ENCODE measurements at regions not wholly inside any gene's neighbourhood (a gene's known extent, or its start where the extent isn't known, plus 50 kb on each side); places are given as distances from the start of the nearest gene placed in this dataset.

DNA sequence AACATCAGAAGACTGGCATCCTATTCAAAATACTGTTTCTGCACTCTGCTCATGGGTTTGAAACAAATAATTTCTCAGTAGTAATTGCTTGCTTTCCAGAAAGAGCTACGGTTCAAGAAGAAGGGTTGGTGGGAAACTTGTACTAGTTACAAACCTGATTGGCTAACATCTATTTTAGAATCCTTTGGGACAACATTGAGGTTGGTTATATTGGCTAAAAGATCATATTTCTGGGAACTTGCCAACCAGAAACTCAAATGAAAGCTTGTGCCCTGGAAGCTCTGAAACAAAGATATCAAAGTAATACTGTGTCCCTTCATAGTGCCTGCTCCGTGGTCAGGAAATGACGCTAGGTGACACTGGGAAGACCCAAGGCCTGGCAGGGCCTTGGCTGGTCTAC lies 141.7 kb downstream of the LACC1 start:
- Histone ChIP-seq H2BK15ac (ENCODE audit: low read depth, low read length) (no peak overlapping the region), H3K79me1 (ENCODE audit: insufficient read depth, low read depth, low read length, poor library complexity, severe bottlenecking) (no peaks in the 10 kb centered on the region), H3K18ac (ENCODE audit: insufficient read length, low read depth, low read length) (no peak overlapping the region), H3K4me2 (ENCODE audit: insufficient read depth, insufficient read length, low read length) (no peak overlapping the region), H4K91ac (ENCODE audit: insufficient read length, low read depth, low read length) (no peak overlapping the region), H2AK5ac (ENCODE audit: insufficient read length, low read length) (no peak overlapping the region), H3K14ac (ENCODE audit: insufficient read depth, low read length) (no peak overlapping the region), H3K56ac (ENCODE audit: insufficient read length, low read depth, low read length) (no peak overlapping the region), H3K9ac (ENCODE audit: extremely low read depth, insufficient read length, low read length) (no peak overlapping the region), H3K23ac (ENCODE audit: insufficient read length, low read depth, low read length) (no peak overlapping the region), H2BK5ac (ENCODE audit: insufficient read length, low read length) (no peak overlapping the region), H4K5ac (ENCODE audit: insufficient read length, low read depth, low read length) (no peak overlapping the region), H2AFZ (ENCODE audit: low read length) (no peak overlapping the region), H3K23me2 (ENCODE audit: insufficient read length, low read depth, low read length, poor library complexity, severe bottlenecking) (no peaks in the 10 kb centered on the region), H3K4ac (ENCODE audit: low read depth, low read length) (no peak overlapping the region), H3K4me1 (ENCODE audit: insufficient read depth, low read length) (no peaks in the 10 kb centered on the region), H2BK120ac (ENCODE audit: low read depth, low read length, poor library complexity, severe bottlenecking) (no peak overlapping the region), H3K27me3 (ENCODE audit: insufficient read depth, low read length) (no peaks in the 10 kb centered on the region), H2BK20ac (ENCODE audit: low read depth, low read length, poor library complexity, severe bottlenecking) (no peak overlapping the region), H2BK12ac (ENCODE audit: insufficient read length, low read depth, low read length) (no peak overlapping the region), H3K27ac (ENCODE audit: insufficient read length, low read depth, low read length) (no peak overlapping the region), H4K8ac (replicated peaks; ENCODE audit: insufficient read length, low read depth, low read length) (no peak overlapping the region), H3T11ph (ENCODE audit: low read length) (no peak overlapping the region), H4K20me1 (ENCODE audit: control insufficient read depth, insufficient read depth, insufficient read length) (no peaks in the 10 kb centered on the region), H3K79me2 (ENCODE audit: insufficient read depth, low read length) (no peaks in the 10 kb centered on the region), H3K9me3 (ENCODE audit: control insufficient read depth, low read depth, low read length) (no peaks in the 10 kb centered on the region)
- TF ChIP-seq, protein P1, sequence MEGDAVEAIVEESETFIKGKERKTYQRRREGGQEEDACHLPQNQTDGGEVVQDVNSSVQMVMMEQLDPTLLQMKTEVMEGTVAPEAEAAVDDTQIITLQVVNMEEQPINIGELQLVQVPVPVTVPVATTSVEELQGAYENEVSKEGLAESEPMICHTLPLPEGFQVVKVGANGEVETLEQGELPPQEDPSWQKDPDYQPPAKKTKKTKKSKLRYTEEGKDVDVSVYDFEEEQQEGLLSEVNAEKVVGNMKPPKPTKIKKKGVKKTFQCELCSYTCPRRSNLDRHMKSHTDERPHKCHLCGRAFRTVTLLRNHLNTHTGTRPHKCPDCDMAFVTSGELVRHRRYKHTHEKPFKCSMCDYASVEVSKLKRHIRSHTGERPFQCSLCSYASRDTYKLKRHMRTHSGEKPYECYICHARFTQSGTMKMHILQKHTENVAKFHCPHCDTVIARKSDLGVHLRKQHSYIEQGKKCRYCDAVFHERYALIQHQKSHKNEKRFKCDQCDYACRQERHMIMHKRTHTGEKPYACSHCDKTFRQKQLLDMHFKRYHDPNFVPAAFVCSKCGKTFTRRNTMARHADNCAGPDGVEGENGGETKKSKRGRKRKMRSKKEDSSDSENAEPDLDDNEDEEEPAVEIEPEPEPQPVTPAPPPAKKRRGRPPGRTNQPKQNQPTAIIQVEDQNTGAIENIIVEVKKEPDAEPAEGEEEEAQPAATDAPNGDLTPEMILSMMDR (conservative IDR thresholded peaks at IDR 0.05) = no peak
- no peak overlapping the region for H3K4me3 Mint-ChIP-seq
- no peaks in the 10 kb centered on the region; a peak in 1 of 7 replicates for H3K36me3 Mint-ChIP-seq (ENCODE audit: insufficient read depth in 1 of 3, low read depth in 3 of 3)
- no peaks in the 10 kb centered on the region for H3K27me3 Mint-ChIP-seq (ENCODE audit: low read depth)
- WGBS (ENCODE audit: extremely low coverage, insufficient read length, low lambda C conversion rate) = no CpG with 5 or more reads among the region's 3 CpGs
- no peak for DNase-seq
- H3K9me3 Mint-ChIP-seq = no peaks in the 10 kb centered on the region
- no peak overlapping the region for H3K27ac Mint-ChIP-seq
- peaks cover 5 to 7% of the 10 kb centered on the region in 2 experiments; a peak in 3 of 4 replicates for H3K4me1 Mint-ChIP-seq

Data from H9 (cell line).